KOPT-K1 (cell line): ENCODE measurements at regions not wholly inside any gene's neighbourhood (a gene's known extent, or its start where the extent isn't known, plus 50 kb on each side); places are given as distances from the start of the nearest gene placed in this dataset.
"Not testable (repeated sequence)": the region's sequence is repeated elsewhere in the genome, so short reads cannot be mapped to it uniquely, and the experiment has no call there.

Experiments used
- H3K27ac ChIP-seq: fragments of 200-600 bp; sonication (generic); 2 replicates; pipeline ENCODE4 v1.5.1; 2016; ENCODE audit warnings: antibody characterized with exemption, mild to moderate bottlenecking, low read depth, low read length; ENCODE audit not compliant: poor library complexity, severe bottlenecking
- H3K36me3 ChIP-seq: fragments of 200-600 bp; sonication (generic); 2 replicates; pipeline ENCODE4 v1.5.1; 2017; ENCODE audit warnings: antibody characterized with exemption, mild to moderate bottlenecking, low read length, moderate library complexity; ENCODE audit not compliant: insufficient read depth
- H3K9me3 ChIP-seq: fragments of 200-600 bp; sonication (generic); 2 replicates; pipeline ENCODE4 v1.5.1; 2017; ENCODE audit warnings: antibody characterized with exemption, low read length, mild to moderate bottlenecking; ENCODE audit not compliant: insufficient read depth, poor library complexity, severe bottlenecking

- H3K9me3 ChIP-seq, result no peaks in the 10 kb centered on the region
- H3K27ac ChIP-seq, result no peak overlapping the region
- H3K36me3 ChIP-seq, result no peaks in the 10 kb centered on the region
These were observed 313.0 kb upstream of the PRKD1 start for GRCh38 chr14:30240685-30241084.

GRCh38 chr14:30242744-30243143, 315.1 kb upstream of the PRKD1 start:
- no peaks in the 10 kb centered on the region for H3K36me3 ChIP-seq
- no peak overlapping the region for H3K27ac ChIP-seq
- no peaks in the 10 kb centered on the region for H3K9me3 ChIP-seq

- H3K36me3 ChIP-seq, result no peaks in the 10 kb centered on the region
- H3K9me3 ChIP-seq, result no peaks in the 10 kb centered on the region
These were observed 315.6 kb upstream of the PRKD1 start for GRCh38 chr14:30243207-30243606.

GRCh38 chr14:30243805-30244204, 315.2 kb upstream of the G2E3 start:
- H3K36me3 ChIP-seq, result no peaks in the 10 kb centered on the region
- H3K9me3 ChIP-seq, result no peaks in the 10 kb centered on the region
- no peak overlapping the region for H3K27ac ChIP-seq

More at GRCh38 chr14:30243207-30243606, 315.6 kb upstream of the PRKD1 start:
- H3K27ac ChIP-seq, result no peak overlapping the region

GRCh38 chr14:30244348-30244747, 314.6 kb upstream of the G2E3 start:
- not testable (repeated sequence) for H3K36me3 ChIP-seq, H3K9me3 ChIP-seq, H3K27ac ChIP-seq

- H3K36me3 ChIP-seq, result no peaks in the 10 kb centered on the region
- H3K9me3 ChIP-seq, result no peaks in the 10 kb centered on the region
- H3K27ac ChIP-seq, result no peak overlapping the region
These were observed 307.9 kb upstream of the G2E3 start for GRCh38 chr14:30251017-30251416.

- Histone ChIP-seq H3K36me3 (no peaks in the 10 kb centered on the region), H3K27ac (no peak overlapping the region), H3K9me3 (no peaks in the 10 kb centered on the region)
These were observed 307.3 kb upstream of the G2E3 start for GRCh38 chr14:30251557-30252100.

GRCh38 chr14:30252151-30252550, 306.8 kb upstream of the G2E3 start:
- H3K36me3 ChIP-seq, result no peaks in the 10 kb centered on the region
- no peaks in the 10 kb centered on the region for H3K9me3 ChIP-seq
- no peak overlapping the region for H3K27ac ChIP-seq

GRCh38 chr14:30252783-30253674, 305.9 kb upstream of the G2E3 start:
- Histone ChIP-seq H3K27ac (no peak overlapping the region), H3K36me3 (no peaks in the 10 kb centered on the region), H3K9me3 (no peaks in the 10 kb centered on the region)

GRCh38 chr14:30256627-30257026, 302.3 kb upstream of the G2E3 start:
- H3K9me3 ChIP-seq, result no peaks in the 10 kb centered on the region
- H3K27ac ChIP-seq, result no peak overlapping the region
- H3K36me3 ChIP-seq, result no peaks in the 10 kb centered on the region

- Histone ChIP-seq H3K9me3 (no peaks in the 10 kb centered on the region), H3K27ac (no peak overlapping the region), H3K36me3 (no peaks in the 10 kb centered on the region)
These were observed 300.9 kb upstream of the G2E3 start for GRCh38 chr14:30257946-30258661.

- H3K36me3 ChIP-seq, result no peaks in the 10 kb centered on the region
These were observed 297.9 kb upstream of the G2E3 start for GRCh38 chr14:30260833-30261607.

GRCh38 chr14:30264161-30264560, 294.8 kb upstream of the G2E3 start:
- no peaks in the 10 kb centered on the region for H3K36me3 ChIP-seq
- H3K9me3 ChIP-seq, result no peaks in the 10 kb centered on the region
- H3K27ac ChIP-seq, result no peak overlapping the region

More at GRCh38 chr14:30260833-30261607, 297.9 kb upstream of the G2E3 start:
- Histone ChIP-seq H3K27ac (no peak overlapping the region), H3K9me3 (no peaks in the 10 kb centered on the region)

GRCh38 chr14:30266290-30266689, 292.7 kb upstream of the G2E3 start:
- Histone ChIP-seq H3K36me3 (no peaks in the 10 kb centered on the region), H3K27ac (no peak overlapping the region), H3K9me3 (no peaks in the 10 kb centered on the region)

- Histone ChIP-seq H3K36me3 (no peaks in the 10 kb centered on the region), H3K27ac (no peak overlapping the region), H3K9me3 (no peaks in the 10 kb centered on the region)
These were observed 291.8 kb upstream of the G2E3 start for GRCh38 chr14:30267141-30267540.
